CD4-positive, alpha-beta memory T cell (primary cell): ENCODE measurements at regions not wholly inside any gene's neighbourhood (a gene's known extent, or its start where the extent isn't known, plus 50 kb on each side); places are given as distances from the start of the nearest gene placed in this dataset.

Experiments
- CTCF ChIA-PET: fragments of 350-600 bp; sonication (Branson Sonifier 250); formaldehyde crosslinking; loops from one replicate; lab custom pipeline; 2021; ENCODE audit warnings: inconsistent platforms; ENCODE audit not compliant: partially characterized antibody; lab: Charles Lee
- POLR2A ChIA-PET: fragments of 350-600 bp; sonication (Branson Sonifier 250); formaldehyde crosslinking; loops from one replicate; lab custom pipeline; 2021; ENCODE audit not compliant: partially characterized antibody; lab: Charles Lee
- DNase-seq, 5 donors: peaks; one replicate each; pipeline versions ENCODE4 v3.0.0 to v3.0.0-alpha.2; 2020 to 2022; ENCODE audit warnings: mixed read lengths in 1 of 5
- H3K27ac ChIP-seq: one replicate; pipeline ENCODE4 v1.7.0; 2013; ENCODE audit warnings: low read depth, low read length
- H3K27me3 ChIP-seq: 2 replicates; pipeline ENCODE4 v1.7.0; 2013; ENCODE audit warnings: mild to moderate bottlenecking, low read length, moderate library complexity; ENCODE audit not compliant: insufficient read depth
- H3K36me3 ChIP-seq: 2 replicates; pipeline ENCODE4 v1.7.0; 2013; ENCODE audit warnings: mild to moderate bottlenecking, low read length, moderate library complexity; ENCODE audit not compliant: insufficient read depth
- H3K4me1 ChIP-seq: 2 replicates; pipeline ENCODE4 v1.7.0; 2013; ENCODE audit warnings: mild to moderate bottlenecking, low read length, moderate library complexity; ENCODE audit not compliant: insufficient read depth
- H3K4me3 ChIP-seq, 2 donors: one replicate each; pipeline ENCODE4 v1.7.0; 2013; ENCODE audit warnings: low read length in 2 of 2, mild to moderate bottlenecking in 1 of 2
- H3K9me3 ChIP-seq, 2 donors: one replicate each; pipeline ENCODE4 v1.7.0; 2013; ENCODE audit warnings: low read length in 2 of 2, control low read depth in 1 of 2; ENCODE audit not compliant: control insufficient read depth in 1 of 2
- H3K27ac Mint-ChIP-seq, 7 donors: one replicate each; pipeline ENCODE4 v1.8.0; 2020 to 2021; ENCODE audit warnings: mixed read lengths in 7 of 7, mild to moderate bottlenecking in 6 of 7, inconsistent platforms in 3 of 7, moderate library complexity in 3 of 7
- H3K27me3 Mint-ChIP-seq, 2 donors: one replicate each; pipeline ENCODE4 v1.8.0; 2020 to 2021; ENCODE audit warnings: mixed read lengths in 2 of 2
- H3K36me3 Mint-ChIP-seq, 2 donors: one replicate each; pipeline ENCODE4 v1.8.0; 2020 to 2021; ENCODE audit warnings: mixed read lengths in 2 of 2, inconsistent platforms in 1 of 2, mild to moderate bottlenecking in 1 of 2
- H3K4me1 Mint-ChIP-seq, 4 donors: one replicate each; pipeline ENCODE4 v1.8.0; 2020 to 2021; ENCODE audit warnings: mixed read lengths in 4 of 4, mild to moderate bottlenecking in 1 of 4
- H3K4me3 Mint-ChIP-seq, 8 donors: one replicate each; pipeline ENCODE4 v1.8.0; 2020 to 2021; ENCODE audit warnings: mixed read lengths in 8 of 8, mild to moderate bottlenecking in 7 of 8, moderate library complexity in 6 of 8, inconsistent platforms in 3 of 8
- H3K9me3 Mint-ChIP-seq, 8 donors: one replicate each; pipeline ENCODE4 v1.8.0; 2020 to 2021; ENCODE audit warnings: mixed read lengths in 8 of 8, mild to moderate bottlenecking in 5 of 8, inconsistent platforms in 3 of 8, moderate library complexity in 1 of 8
- intact Hi-C: fragments of 100-400 bp; cut with micrococcal nuclease; formaldehyde crosslinking; loops from one replicate; pipeline ENCODE4 v1.15.1; 2023

DNA sequence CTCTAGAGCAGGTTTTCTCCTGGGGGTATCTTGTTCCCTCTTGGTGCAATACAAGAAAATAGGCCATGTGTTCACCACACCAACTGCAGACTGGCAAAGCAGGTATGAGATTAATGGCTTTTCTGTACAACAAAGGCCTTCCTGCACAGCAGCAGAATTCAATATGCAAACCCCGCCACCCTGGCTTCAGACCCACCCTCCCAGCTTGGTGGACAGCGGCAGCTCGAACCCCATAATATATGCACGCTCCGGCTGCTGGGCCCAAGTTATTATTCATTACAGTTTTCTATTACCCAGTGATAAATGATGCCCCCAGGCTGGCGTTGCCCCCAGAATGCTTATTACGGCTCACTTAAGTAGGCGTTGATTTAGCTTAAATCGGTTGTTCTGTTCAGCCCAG lies 144.2 kb downstream of the RRAGC start:
- DNase-seq: no peak
- H3K4me1 ChIP-seq: no peaks in the 10 kb centered on the region
- H3K36me3 ChIP-seq: no peaks in the 10 kb centered on the region
- H3K27me3 ChIP-seq: no peaks in the 10 kb centered on the region
- no peaks in the 10 kb centered on the region for H3K4me1 Mint-ChIP-seq
- H3K4me3 ChIP-seq: no peak overlapping the region
- intact Hi-C loops: no loop called here
- H3K27ac Mint-ChIP-seq: no peak overlapping the region
- no peak overlapping the region for H3K4me3 Mint-ChIP-seq
- H3K27ac ChIP-seq: no peak overlapping the region
- POLR2A ChIA-PET: no interaction called here
- peaks cover 2 to 7% of the 10 kb centered on the region in 2 donors for H3K27me3 Mint-ChIP-seq
- H3K9me3 ChIP-seq: no peaks in the 10 kb centered on the region
- H3K9me3 Mint-ChIP-seq: peaks cover 0 to 12% (median 3%) of the 10 kb centered on the region in 8 donors
- CTCF ChIA-PET: no interaction called here
- H3K36me3 Mint-ChIP-seq: no peaks in the 10 kb centered on the region

DNA sequence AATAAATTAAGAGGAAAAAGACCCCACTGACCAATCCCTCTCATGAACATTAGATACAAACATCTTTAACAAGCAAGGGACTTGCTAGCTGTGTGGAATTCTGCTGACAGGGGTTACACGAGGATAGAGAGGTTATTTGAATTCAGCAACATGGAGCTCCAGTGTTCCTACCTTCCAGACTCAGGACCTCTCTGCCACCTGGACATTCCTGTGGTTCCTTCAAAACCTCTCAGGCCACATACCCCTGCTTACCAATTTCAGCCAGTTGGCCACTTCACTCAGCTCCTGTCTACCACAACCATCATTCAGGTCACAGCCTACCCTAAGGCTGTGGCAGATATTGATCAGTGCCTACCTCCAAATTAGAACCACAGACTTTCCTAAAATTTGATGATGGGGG lies 147.5 kb downstream of the RRAGC start:
- H3K27ac Mint-ChIP-seq: no peak overlapping the region

DNA sequence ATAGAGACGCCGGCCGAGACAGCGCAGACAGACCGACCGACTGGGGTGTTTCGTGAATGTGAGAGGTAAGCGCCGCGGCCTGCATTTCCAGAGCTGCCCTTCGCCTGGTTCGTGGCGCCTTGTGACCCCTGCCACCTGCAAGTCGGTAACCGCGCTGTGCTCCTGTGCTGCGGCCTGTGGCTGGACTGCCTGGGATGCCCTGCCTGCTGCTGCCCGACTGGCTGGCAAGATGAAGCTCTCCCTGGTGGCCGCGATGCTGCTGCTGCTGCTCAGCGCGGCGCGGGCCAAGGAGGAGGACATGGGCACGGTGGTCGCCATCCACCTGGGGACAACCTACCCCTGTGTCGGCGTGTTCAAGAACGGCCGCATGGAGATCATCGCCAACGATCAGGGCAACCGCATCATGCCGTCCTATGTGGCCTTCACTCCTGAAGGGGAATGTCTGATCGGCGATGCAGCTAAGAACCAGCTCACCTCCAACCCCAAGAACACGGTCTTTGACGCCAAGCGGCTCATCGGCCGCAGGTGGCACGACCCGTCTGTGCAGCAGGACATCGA lies 150.8 kb downstream of the RRAGC start:
- Mint-ChIP-seq H3K9me3 (peaks cover 8 to 28% (median 21%) of the 10 kb centered on the region in 8 donors), H3K27me3 (peaks cover 22 to 29% of the 10 kb centered on the region in 2 donors), H3K4me3 (no peak overlapping the region), H3K4me1 (no peaks in the 10 kb centered on the region), H3K36me3 (peaks cover 0 to 4% of the 10 kb centered on the region in 2 donors), H3K27ac (no peak overlapping the region)
- ChIA-PET POLR2A (no interaction called here), CTCF (no interaction called here)
- intact Hi-C loops: no loop called here
- Histone ChIP-seq H3K4me1 (no peaks in the 10 kb centered on the region), H3K9me3 (no peaks in the 10 kb centered on the region), H3K27me3 (no peaks in the 10 kb centered on the region), H3K27ac (no peak overlapping the region), H3K4me3 (no peak overlapping the region), H3K36me3 (no peaks in the 10 kb centered on the region)
- DNase-seq: no peak

More for the DNA sequence above, 147.5 kb downstream of the RRAGC start:
- H3K27me3 ChIP-seq: no peaks in the 10 kb centered on the region
- no peaks in the 10 kb centered on the region for H3K9me3 ChIP-seq
- CTCF ChIA-PET: interaction anchor here (0.6 kb wide), 1 partner anchor 255 kb away, joined by 4 read pairs; no protein-coding TSS in a partner anchor
- H3K27ac ChIP-seq: no peak overlapping the region
- POLR2A ChIA-PET: no interaction called here
- no peaks in the 10 kb centered on the region for H3K4me1 ChIP-seq
- Mint-ChIP-seq H3K9me3 (peaks cover 0 to 12% (median 4%) of the 10 kb centered on the region in 8 donors), H3K4me1 (no peaks in the 10 kb centered on the region), H3K27me3 (peaks cover 9 to 13% of the 10 kb centered on the region in 2 donors), H3K4me3 (no peak overlapping the region), H3K36me3 (no peaks in the 10 kb centered on the region)
- H3K4me3 ChIP-seq: no peak overlapping the region
- H3K36me3 ChIP-seq: no peaks in the 10 kb centered on the region
- intact Hi-C loops: no loop called here
- DNase-seq: no peak

DNA sequence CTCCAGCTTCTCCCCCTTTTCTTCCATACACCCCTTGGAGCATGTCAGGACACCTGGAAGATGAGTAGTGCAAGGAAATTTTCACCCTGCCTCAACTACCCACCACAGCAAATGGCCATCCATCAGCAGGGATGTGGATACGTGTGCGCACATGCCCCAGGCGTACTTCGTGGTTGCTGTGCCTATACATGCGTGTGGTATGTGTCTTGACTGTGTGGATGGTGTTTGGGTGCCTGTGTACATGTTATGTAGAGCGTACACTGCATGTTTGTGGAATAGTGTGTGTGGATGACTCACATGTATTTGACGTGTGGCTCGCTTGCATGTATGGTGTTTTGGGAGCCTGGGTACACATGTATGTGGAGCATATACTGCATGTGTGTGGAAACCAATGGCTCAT lies 158.5 kb downstream of the RRAGC start:
- Histone ChIP-seq H3K27ac (no peak overlapping the region), H3K4me3 (no peak overlapping the region), H3K36me3 (no peaks in the 10 kb centered on the region), H3K9me3 (no peaks in the 10 kb centered on the region), H3K4me1 (no peaks in the 10 kb centered on the region), H3K27me3 (no peaks in the 10 kb centered on the region)
- ChIA-PET POLR2A (no interaction called here), CTCF (no interaction called here)
- peaks cover 0 to 23% (median 15%) of the 10 kb centered on the region in 8 donors for H3K9me3 Mint-ChIP-seq
- H3K27me3 Mint-ChIP-seq: peaks cover 26 to 30% of the 10 kb centered on the region in 2 donors
- no peaks in the 10 kb centered on the region for H3K4me1 Mint-ChIP-seq
- H3K36me3 Mint-ChIP-seq: peaks cover 0 to under 1% of the 10 kb centered on the region in 2 donors
- intact Hi-C loops: no loop called here
- no peak overlapping the region for H3K27ac Mint-ChIP-seq
- no peak for DNase-seq
- no peak overlapping the region for H3K4me3 Mint-ChIP-seq

DNA sequence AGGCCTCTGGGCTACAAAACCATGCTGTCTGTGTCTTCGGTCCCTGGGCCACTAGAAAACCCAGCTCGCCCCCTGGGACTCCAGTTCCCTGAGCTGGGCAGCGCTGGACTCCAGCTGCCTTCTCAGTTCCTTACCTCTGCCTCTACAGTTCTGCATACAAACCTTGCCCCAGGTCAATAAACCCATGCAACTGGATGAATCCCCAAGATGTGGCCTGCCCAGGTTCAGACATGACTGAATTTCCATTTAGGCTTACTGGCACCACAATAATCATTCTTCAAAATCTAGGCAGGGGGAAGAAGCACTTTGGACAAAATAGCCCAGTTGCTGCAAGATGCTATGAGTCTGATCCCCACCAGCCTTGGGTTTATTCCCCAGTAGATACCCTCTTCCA lies 159.5 kb downstream of the RRAGC start:
- Histone ChIP-seq H3K27ac (no peak overlapping the region), H3K9me3 (no peaks in the 10 kb centered on the region), H3K4me1 (no peaks in the 10 kb centered on the region), H3K36me3 (no peaks in the 10 kb centered on the region), H3K4me3 (no peak overlapping the region), H3K27me3 (no peaks in the 10 kb centered on the region)
- H3K4me3 Mint-ChIP-seq: no peak overlapping the region
- ChIA-PET POLR2A (no interaction called here), CTCF (no interaction called here)
- DNase-seq: no peak
- no peak overlapping the region for H3K27ac Mint-ChIP-seq
- peaks cover 0 to 16% (median 6%) of the 10 kb centered on the region in 8 donors for H3K9me3 Mint-ChIP-seq
- H3K36me3 Mint-ChIP-seq: no peaks in the 10 kb centered on the region
- peaks cover 20 to 27% of the 10 kb centered on the region in 2 donors for H3K27me3 Mint-ChIP-seq
- intact Hi-C loops: no loop called here
- no peaks in the 10 kb centered on the region for H3K4me1 Mint-ChIP-seq

DNA sequence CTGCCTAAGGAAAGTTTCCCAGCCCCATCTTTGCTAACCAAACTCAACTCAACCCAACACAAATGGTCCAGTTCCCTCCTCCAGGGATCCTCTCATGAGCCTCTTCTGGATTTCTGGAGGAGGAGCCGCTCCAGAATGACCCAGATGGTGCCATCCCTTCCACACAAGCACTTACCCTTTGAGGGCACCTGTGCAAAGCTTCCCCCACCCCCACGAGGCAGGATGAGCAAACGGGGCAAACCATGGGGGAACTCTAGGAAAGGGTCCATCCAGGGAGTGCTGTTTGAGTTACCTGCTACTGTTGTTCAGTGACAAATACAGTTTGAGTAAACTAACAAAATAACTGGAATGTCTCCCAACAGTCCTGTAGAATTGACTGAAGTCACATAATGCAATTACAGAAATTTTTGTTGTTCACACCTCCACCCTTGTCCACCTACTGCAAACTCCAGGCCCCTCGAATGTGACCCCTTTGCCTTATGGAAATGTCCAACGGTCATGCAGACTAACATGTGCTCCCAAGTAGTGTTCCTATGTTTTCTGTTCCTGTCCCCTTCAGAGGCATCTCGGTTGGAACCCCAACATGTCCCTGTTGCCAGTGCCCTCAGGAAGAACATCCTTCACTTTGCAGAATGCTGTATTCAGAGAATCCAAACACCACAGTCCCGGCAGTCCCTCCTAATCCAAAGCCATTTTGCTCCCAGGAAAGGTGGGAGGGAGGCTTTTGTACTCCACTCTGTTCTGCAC lies 160.1 kb downstream of the RRAGC start:
- no peaks in the 10 kb centered on the region for H3K36me3 ChIP-seq
- Mint-ChIP-seq H3K4me1 (no peaks in the 10 kb centered on the region), H3K4me3 (no peak overlapping the region), H3K9me3 (peaks cover 0 to 13% (median 4%) of the 10 kb centered on the region in 8 donors), H3K36me3 (no peaks in the 10 kb centered on the region), H3K27me3 (peaks cover 20 to 31% of the 10 kb centered on the region in 2 donors), H3K27ac (no peak overlapping the region)
- CTCF ChIA-PET: no interaction called here
- no peak for DNase-seq
- no peak overlapping the region for H3K4me3 ChIP-seq
- H3K9me3 ChIP-seq: no peaks in the 10 kb centered on the region
- no peak overlapping the region for H3K27ac ChIP-seq
- intact Hi-C loops: no loop called here
- H3K4me1 ChIP-seq: no peaks in the 10 kb centered on the region
- POLR2A ChIA-PET: no interaction called here
- no peaks in the 10 kb centered on the region for H3K27me3 ChIP-seq

DNA sequence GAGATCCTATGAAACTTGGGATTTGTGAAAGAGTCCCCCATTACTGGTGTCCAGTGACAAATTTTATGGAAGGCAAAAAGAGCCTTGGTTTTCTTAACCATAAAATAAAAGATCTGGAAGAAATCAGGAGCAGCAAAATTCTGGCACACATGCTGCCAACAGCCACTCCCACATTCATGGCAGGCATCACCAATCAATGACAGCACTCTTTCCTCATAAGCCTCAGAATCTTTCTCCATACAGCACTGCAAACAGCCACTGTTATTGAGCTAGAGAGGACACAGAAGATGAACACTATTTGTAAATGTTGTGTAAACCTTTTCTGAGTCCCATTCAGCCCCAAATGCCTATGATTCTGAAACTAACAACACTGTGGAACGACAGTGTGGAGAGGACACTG lies 162.2 kb downstream of the RRAGC start:
- peaks cover 0 to 9% (median 3%) of the 10 kb centered on the region in 8 donors for H3K9me3 Mint-ChIP-seq
- POLR2A ChIA-PET: no interaction called here
- H3K27ac Mint-ChIP-seq: no peak overlapping the region
- Histone ChIP-seq H3K9me3 (no peaks in the 10 kb centered on the region), H3K36me3 (no peaks in the 10 kb centered on the region), H3K4me3 (no peak overlapping the region), H3K4me1 (no peaks in the 10 kb centered on the region), H3K27ac (no peak overlapping the region), H3K27me3 (no peaks in the 10 kb centered on the region)
- intact Hi-C loops: no loop called here
- H3K4me1 Mint-ChIP-seq: no peaks in the 10 kb centered on the region
- CTCF ChIA-PET: no interaction called here
- H3K36me3 Mint-ChIP-seq: no peaks in the 10 kb centered on the region
- no peak for DNase-seq
- peaks cover 13 to 36% of the 10 kb centered on the region in 2 donors for H3K27me3 Mint-ChIP-seq
- H3K4me3 Mint-ChIP-seq: no peak overlapping the region
